Ishikawa (cell line): ENCODE measurements at regions not wholly inside any gene's neighbourhood (a gene's known extent, or its start where the extent isn't known, plus 50 kb on each side); places are given as distances from the start of the nearest gene placed in this dataset.

Experiments
- CEBPB ChIP-seq: IDR thresholded peaks from 2 replicates; pipeline ENCODE4 v1.6.1; 2012
- CREB1 ChIP-seq: IDR thresholded peaks from 2 replicates; pipeline ENCODE4 v1.6.1; 2012; ENCODE audit warnings: low read depth
- EGR1 ChIP-seq: IDR thresholded peaks from 2 replicates; pipeline ENCODE4 v1.6.1; 2012
- EP300 ChIP-seq: IDR thresholded peaks from 2 replicates; pipeline ENCODE4 v1.6.1; 2012; ENCODE audit warnings: borderline replicate concordance
- FOXM1 ChIP-seq: IDR thresholded peaks from 2 replicates; pipeline ENCODE4 v1.6.1; 2012; ENCODE audit warnings: low read depth, borderline replicate concordance
- NFIC ChIP-seq: IDR thresholded peaks from 2 replicates; pipeline ENCODE4 v1.6.1; 2012
- RAD21 ChIP-seq: IDR thresholded peaks from 2 replicates; pipeline ENCODE4 v1.6.1; 2012; ENCODE audit warnings: low read depth
- TAF1 ChIP-seq: IDR thresholded peaks from 2 replicates; pipeline ENCODE4 v1.6.1; 2012; ENCODE audit warnings: low read depth, mild to moderate bottlenecking
- TCF12 ChIP-seq: IDR thresholded peaks from 2 replicates; pipeline ENCODE4 v1.6.1; 2012; ENCODE audit warnings: low read depth
- TEAD4 ChIP-seq: IDR thresholded peaks from 2 replicates; pipeline ENCODE4 v1.6.1; 2012
- YY1 ChIP-seq: IDR thresholded peaks from 2 replicates; pipeline ENCODE4 v1.6.1; 2012; ENCODE audit warnings: low read depth
- ZBTB7A ChIP-seq: IDR thresholded peaks from 2 replicates; pipeline ENCODE4 v1.6.1; 2012; ENCODE audit warnings: low read depth
- TF ChIP-seq, protein P1 (sequence below): IDR thresholded peaks from 2 replicates; pipeline ENCODE4 v1.6.1; 2012
- TF ChIP-seq, protein P2 (sequence below): IDR thresholded peaks from 2 replicates; pipeline ENCODE4 v1.6.1; 2012; ENCODE audit warnings: low read depth, mild to moderate bottlenecking
- TF ChIP-seq, protein P3 (sequence below): IDR thresholded peaks from 2 replicates; pipeline ENCODE4 v1.6.1; 2012

DNA sequence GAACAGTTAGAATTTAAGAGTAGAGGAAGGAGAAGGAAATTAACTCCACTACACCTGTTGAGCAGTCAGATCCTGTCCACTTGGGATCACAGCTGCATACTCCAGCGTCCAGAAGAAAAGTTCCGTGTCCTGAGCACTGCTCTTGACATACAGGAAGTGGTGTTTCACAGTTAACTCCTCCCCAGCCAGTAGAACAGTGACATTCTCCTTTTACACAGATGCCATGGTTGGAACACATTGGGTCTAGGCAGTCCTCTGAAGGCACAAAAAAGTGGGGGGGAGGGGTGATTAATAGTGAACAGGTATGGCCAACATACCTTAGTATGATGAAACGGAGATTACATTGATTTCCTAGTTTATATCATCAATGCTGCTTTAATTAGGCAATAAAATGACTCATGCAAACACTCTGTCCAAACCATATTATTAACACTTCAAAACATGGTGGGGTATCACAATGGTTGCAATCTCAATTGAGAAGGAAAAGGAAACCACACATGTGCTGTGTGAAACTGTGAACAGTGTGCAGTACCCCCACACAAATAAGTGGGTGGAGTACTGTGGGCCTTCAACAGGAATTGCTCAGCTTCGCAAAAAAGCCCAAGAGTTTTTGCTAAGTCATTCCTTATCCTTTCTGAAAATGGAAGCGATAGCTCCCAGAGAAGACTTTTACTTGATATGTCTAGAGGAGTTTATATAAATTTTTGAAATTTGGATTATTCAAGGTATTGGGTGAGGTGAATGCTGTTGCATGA lies 295.6 kb downstream of the SH2D1A start:
- no peak for TF ChIP-seq TCF12
- TF ChIP-seq EGR1, result no peak
- TF ChIP-seq YY1, result no peak
- TF ChIP-seq RAD21, result no peak
- no peak for TF ChIP-seq TEAD4
- TF ChIP-seq TAF1, result no peak
- TF ChIP-seq ZBTB7A, result no peak
- no peak for TF ChIP-seq NFIC
- TF ChIP-seq, protein P1, sequence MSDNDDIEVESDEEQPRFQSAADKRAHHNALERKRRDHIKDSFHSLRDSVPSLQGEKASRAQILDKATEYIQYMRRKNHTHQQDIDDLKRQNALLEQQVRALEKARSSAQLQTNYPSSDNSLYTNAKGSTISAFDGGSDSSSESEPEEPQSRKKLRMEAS, result no peak
- TF ChIP-seq, protein P2, sequence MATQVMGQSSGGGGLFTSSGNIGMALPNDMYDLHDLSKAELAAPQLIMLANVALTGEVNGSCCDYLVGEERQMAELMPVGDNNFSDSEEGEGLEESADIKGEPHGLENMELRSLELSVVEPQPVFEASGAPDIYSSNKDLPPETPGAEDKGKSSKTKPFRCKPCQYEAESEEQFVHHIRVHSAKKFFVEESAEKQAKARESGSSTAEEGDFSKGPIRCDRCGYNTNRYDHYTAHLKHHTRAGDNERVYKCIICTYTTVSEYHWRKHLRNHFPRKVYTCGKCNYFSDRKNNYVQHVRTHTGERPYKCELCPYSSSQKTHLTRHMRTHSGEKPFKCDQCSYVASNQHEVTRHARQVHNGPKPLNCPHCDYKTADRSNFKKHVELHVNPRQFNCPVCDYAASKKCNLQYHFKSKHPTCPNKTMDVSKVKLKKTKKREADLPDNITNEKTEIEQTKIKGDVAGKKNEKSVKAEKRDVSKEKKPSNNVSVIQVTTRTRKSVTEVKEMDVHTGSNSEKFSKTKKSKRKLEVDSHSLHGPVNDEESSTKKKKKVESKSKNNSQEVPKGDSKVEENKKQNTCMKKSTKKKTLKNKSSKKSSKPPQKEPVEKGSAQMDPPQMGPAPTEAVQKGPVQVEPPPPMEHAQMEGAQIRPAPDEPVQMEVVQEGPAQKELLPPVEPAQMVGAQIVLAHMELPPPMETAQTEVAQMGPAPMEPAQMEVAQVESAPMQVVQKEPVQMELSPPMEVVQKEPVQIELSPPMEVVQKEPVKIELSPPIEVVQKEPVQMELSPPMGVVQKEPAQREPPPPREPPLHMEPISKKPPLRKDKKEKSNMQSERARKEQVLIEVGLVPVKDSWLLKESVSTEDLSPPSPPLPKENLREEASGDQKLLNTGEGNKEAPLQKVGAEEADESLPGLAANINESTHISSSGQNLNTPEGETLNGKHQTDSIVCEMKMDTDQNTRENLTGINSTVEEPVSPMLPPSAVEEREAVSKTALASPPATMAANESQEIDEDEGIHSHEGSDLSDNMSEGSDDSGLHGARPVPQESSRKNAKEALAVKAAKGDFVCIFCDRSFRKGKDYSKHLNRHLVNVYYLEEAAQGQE, result no peak
- no peak for TF ChIP-seq CREB1

DNA sequence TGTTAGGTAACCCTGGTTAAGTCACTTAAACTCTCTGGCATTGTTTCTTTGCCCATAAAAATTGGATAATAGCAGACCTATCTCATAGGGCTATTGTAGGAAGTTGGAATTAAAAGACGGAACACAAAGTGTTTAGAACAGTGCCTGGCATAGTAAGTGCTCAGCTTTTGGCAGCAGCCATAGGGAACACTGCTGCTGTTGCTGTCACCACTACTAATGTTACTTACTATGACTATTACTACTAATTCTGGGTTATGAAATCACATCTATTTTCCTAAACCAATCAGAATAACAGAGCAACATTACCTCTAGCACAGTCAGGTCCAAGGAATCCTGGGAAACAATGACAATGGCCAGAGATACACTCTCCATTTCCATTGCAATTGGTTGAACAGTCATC lies 300.0 kb downstream of the SH2D1A start:
- TF ChIP-seq TEAD4 (no peak), FOXM1 (no peak), EGR1 (no peak), RAD21 (no peak)
- TF ChIP-seq, protein P1, result no peak
- TF ChIP-seq, protein P2, result no peak
- TF ChIP-seq, protein P3, sequence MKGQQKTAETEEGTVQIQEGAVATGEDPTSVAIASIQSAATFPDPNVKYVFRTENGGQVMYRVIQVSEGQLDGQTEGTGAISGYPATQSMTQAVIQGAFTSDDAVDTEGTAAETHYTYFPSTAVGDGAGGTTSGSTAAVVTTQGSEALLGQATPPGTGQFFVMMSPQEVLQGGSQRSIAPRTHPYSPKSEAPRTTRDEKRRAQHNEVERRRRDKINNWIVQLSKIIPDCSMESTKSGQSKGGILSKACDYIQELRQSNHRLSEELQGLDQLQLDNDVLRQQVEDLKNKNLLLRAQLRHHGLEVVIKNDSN, result no peak

DNA sequence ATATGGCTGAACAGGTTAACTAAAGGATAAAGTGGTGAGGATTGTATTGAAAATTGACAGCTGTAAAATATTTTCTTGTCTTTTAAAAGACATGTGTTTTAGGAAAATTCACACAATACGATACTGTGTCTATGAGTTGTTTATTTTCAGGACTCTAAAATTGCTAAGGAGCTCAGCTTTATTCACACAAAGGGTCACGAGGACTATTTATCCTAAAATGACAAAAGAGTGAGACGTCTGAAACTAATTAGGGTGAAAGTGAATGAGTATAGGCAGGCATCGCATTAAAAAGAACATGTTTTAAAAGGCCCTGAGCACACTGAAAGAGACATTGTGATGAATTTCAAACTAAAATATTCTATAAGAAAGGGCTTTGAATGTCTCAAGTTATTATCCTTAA lies 304.7 kb downstream of the SH2D1A start:
- TF ChIP-seq RAD21, result no peak
- no peak for TF ChIP-seq ZBTB7A
- no peak for TF ChIP-seq YY1
- TF ChIP-seq CREB1, result no peak
- no peak for TF ChIP-seq FOXM1
- TF ChIP-seq TAF1, result no peak
- TF ChIP-seq EGR1, result no peak
- no peak for TF ChIP-seq TCF12
- TF ChIP-seq, protein P1, result no peak
- no peak for TF ChIP-seq NFIC
- no peak for TF ChIP-seq CEBPB
- TF ChIP-seq TEAD4, result no peak
- TF ChIP-seq, protein P2, result no peak
- TF ChIP-seq, protein P3, result no peak
- TF ChIP-seq EP300, result no peak

DNA sequence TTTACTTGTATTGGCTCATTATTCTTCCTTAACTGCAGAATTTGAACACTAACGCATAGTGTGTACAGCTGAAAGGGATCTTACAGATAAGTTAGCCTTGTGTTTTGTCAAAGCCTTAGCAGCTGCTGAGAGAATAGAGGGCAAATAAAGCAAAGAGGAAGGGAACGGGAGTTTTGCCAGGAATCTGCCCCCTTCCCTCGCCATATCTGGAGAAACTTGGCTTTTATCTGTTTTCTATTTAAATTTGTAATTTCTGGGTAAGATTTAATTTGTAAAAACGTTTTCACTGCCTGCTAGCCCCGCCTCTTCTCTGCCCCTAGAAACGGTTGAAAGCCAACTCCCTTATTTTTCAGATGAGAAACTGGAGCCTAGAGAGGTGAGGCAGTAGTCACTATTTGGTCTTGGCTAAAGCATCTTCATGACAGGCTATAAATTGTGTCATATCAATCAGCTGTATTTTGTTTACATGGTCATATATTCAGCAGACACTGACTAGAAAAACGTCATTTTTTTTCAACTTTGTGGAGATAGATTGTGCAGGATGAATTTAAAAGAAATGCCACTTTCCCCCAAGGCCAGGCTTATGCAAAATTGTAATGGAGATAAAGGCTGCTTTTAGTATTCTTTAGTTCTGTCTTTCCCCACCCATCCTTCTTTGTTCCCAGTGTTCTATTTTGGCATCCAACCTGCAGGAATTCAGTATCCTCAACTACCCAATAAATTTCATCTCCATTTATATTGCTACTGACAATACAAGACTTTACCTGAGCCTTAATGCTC lies 319.4 kb downstream of the SH2D1A start:
- TF ChIP-seq CREB1, result no peak
- TF ChIP-seq, protein P3, result no peak
- no peak for TF ChIP-seq CEBPB
- TF ChIP-seq, protein P1, result no peak
- TF ChIP-seq EGR1, result no peak
- no peak for TF ChIP-seq FOXM1
- no peak for TF ChIP-seq TCF12
- TF ChIP-seq NFIC, result no peak
- no peak for TF ChIP-seq RAD21
- TF ChIP-seq, protein P2, result no peak
- no peak for TF ChIP-seq ZBTB7A
- no peak for TF ChIP-seq EP300
- no peak for TF ChIP-seq YY1
- TF ChIP-seq TEAD4, result no peak
- no peak for TF ChIP-seq TAF1
